ENCODE measurements at regions not wholly inside any gene's neighbourhood (a gene's known extent, or its start where the extent isn't known, plus 50 kb on each side); places are given as distances from the start of the nearest gene placed in this dataset.

- DNase-seq (ENCODE audit: low spot score) = no peak
Observed at GRCh38 chr16:66137853-66138252, 228.6 kb upstream of the CDH5 start.

- no peak for DNase-seq (ENCODE audit: low spot score)
Observed at GRCh38 chr16:66136841-66137240, 229.7 kb upstream of the CDH5 start.

- no peak for DNase-seq (ENCODE audit: low spot score)
Observed at GRCh38 chr16:66135838-66136237, 230.7 kb upstream of the CDH5 start.

GRCh38 chr16:66135421-66135831 lies 231.1 kb upstream of the CDH5 start:
- DNase-seq (ENCODE audit: low spot score) = no peak

- DNase-seq (ENCODE audit: low spot score) = no peak
Observed at GRCh38 chr16:66134875-66135274, 231.6 kb upstream of the CDH5 start.

- no peak for DNase-seq (ENCODE audit: low spot score)
Observed at GRCh38 chr16:66133643-66134338, 232.7 kb upstream of the CDH5 start.

GRCh38 chr16:66131895-66132294 lies 234.6 kb upstream of the CDH5 start:
- no peak for DNase-seq (ENCODE audit: low spot score)

GRCh38 chr16:66131156-66131807 lies 235.2 kb upstream of the CDH5 start:
- no peak for DNase-seq (ENCODE audit: low spot score)

GRCh38 chr16:66130296-66130905 lies 236.1 kb upstream of the CDH5 start:
- DNase-seq (ENCODE audit: low spot score) = no peak

- no peak for DNase-seq (ENCODE audit: low spot score)
Observed at GRCh38 chr16:66129196-66129595, 237.3 kb upstream of the CDH5 start.

- DNase-seq (ENCODE audit: low spot score) = no peak
Observed at GRCh38 chr16:66128371-66128770, 238.1 kb upstream of the CDH5 start.

GRCh38 chr16:66127459-66128370 lies 238.8 kb upstream of the CDH5 start:
- DNase-seq (ENCODE audit: low spot score) = peak; percentile 7

- DNase-seq (ENCODE audit: low spot score) = no peak
Observed at GRCh38 chr16:66121466-66121865, 245.0 kb upstream of the CDH5 start.

- no peak for DNase-seq (ENCODE audit: low spot score)
Observed at GRCh38 chr16:66120656-66121055, 245.8 kb upstream of the CDH5 start.

- DNase-seq (ENCODE audit: low spot score) = no peak
Observed at GRCh38 chr16:66116163-66117002, 250.1 kb upstream of the CDH5 start.

- no peak for DNase-seq (ENCODE audit: low spot score)
Observed at GRCh38 chr16:66115373-66115772, 251.1 kb upstream of the CDH5 start.

- no peak for DNase-seq (ENCODE audit: low spot score)
Observed at GRCh38 chr16:66113223-66113622, 253.3 kb upstream of the CDH5 start.

GRCh38 chr16:66109677-66110076 lies 256.8 kb upstream of the CDH5 start:
- DNase-seq (ENCODE audit: low spot score) = no peak

GRCh38 chr16:66107661-66108060 lies 258.8 kb upstream of the CDH5 start:
- no peak for DNase-seq (ENCODE audit: low spot score)

GRCh38 chr16:66103211-66103610 lies 263.3 kb upstream of the CDH5 start:
- DNase-seq (ENCODE audit: low spot score) = no peak

- no peak for DNase-seq (ENCODE audit: low spot score)
Observed at GRCh38 chr16:66099306-66099705, 267.2 kb upstream of the CDH5 start.
